Liver (tissue), 7 donors: ENCODE measurements at regions not wholly inside any gene's neighbourhood (a gene's known extent, or its start where the extent isn't known, plus 50 kb on each side); places are given as distances from the start of the nearest gene placed in this dataset.

Experiments used
- DNase-seq: peaks from one replicate; pipeline ENCODE4 v3.0.0-alpha.2; 2017; ENCODE audit warnings: low spot score
- H3K27ac ChIP-seq, 2 donors: one replicate each; pipeline ENCODE4 v1.7.0; 2013; ENCODE audit warnings: inconsistent platforms in 2 of 2, low read length in 2 of 2, control low read depth in 1 of 2, low read depth in 1 of 2, mild to moderate bottlenecking in 1 of 2
- H3K27me3 ChIP-seq, 4 donors: one replicate each; pipeline versions ENCODE4 v1.6.1 to v1.7.0; 2013; ENCODE audit warnings: low read length in 3 of 4, inconsistent platforms in 1 of 4, mild to moderate bottlenecking in 1 of 4, moderate library complexity in 1 of 4; ENCODE audit not compliant: control insufficient read depth in 4 of 4, insufficient read depth in 4 of 4
- H3K36me3 ChIP-seq, 4 donors: one replicate each; pipeline versions ENCODE4 v1.6.1 to v1.7.0; 2013; ENCODE audit warnings: low read length in 3 of 4, mild to moderate bottlenecking in 3 of 4, low read depth in 1 of 4, moderate library complexity in 1 of 4; ENCODE audit not compliant: control insufficient read depth in 4 of 4, insufficient read depth in 3 of 4
- H3K4me1 ChIP-seq, 4 donors: one replicate each; pipeline versions ENCODE4 v1.6.1 to v1.7.0; 2013; ENCODE audit warnings: low read length in 3 of 4, mild to moderate bottlenecking in 3 of 4, moderate library complexity in 1 of 4; ENCODE audit not compliant: control insufficient read depth in 4 of 4, insufficient read depth in 4 of 4
- H3K4me3 ChIP-seq, 3 donors: one replicate each; pipeline versions ENCODE4 v1.6.1 to v1.7.0; 2013; ENCODE audit warnings: low read length in 3 of 3, control low read depth in 1 of 3, low read depth in 1 of 3, mild to moderate bottlenecking in 1 of 3
- H3K9ac ChIP-seq, 2 donors: one replicate each; pipeline ENCODE4 v1.7.0; 2013; ENCODE audit warnings: low read length in 2 of 2, mild to moderate bottlenecking in 2 of 2, moderate library complexity in 2 of 2, control low read depth in 1 of 2, low read depth in 1 of 2
- H3K9me3 ChIP-seq, 4 donors: one replicate each; pipeline versions ENCODE4 v1.6.1 to v1.7.0; 2013; ENCODE audit warnings: low read length in 3 of 4; ENCODE audit not compliant: control insufficient read depth in 4 of 4
- EGR1 ChIP-seq, 2 donors: IDR thresholded peaks; 2 replicates each; pipeline ENCODE4 v1.6.1; 2016 to 2018; ENCODE audit warnings: antibody characterized with exemption in 2 of 2, low read depth in 2 of 2
- FOXA1 ChIP-seq: IDR thresholded peaks from 2 replicates; pipeline ENCODE4 v1.6.1; 2016; ENCODE audit warnings: antibody characterized with exemption
- FOXA2 ChIP-seq: IDR thresholded peaks from 2 replicates; pipeline ENCODE4 v1.6.1; 2016; ENCODE audit warnings: antibody characterized with exemption
- GABPA ChIP-seq, 2 donors: IDR thresholded peaks in 1 of 2; conservative IDR thresholded peaks in 1 of 2; 2 replicates each; pipeline ENCODE4 v1.6.1; 2016; ENCODE audit warnings: antibody characterized with exemption in 2 of 2, mild to moderate bottlenecking in 1 of 2, moderate library complexity in 1 of 2
- HNF4A ChIP-seq, 2 donors: conservative IDR thresholded peaks; 2 replicates each; pipeline ENCODE4 v1.6.1; 2016; ENCODE audit warnings: antibody characterized with exemption in 2 of 2, mild to moderate bottlenecking in 2 of 2
- HNF4G ChIP-seq: IDR thresholded peaks from 2 replicates; pipeline ENCODE4 v1.6.1; 2016; ENCODE audit warnings: antibody characterized with exemption
- JUND ChIP-seq, 2 donors: IDR thresholded peaks; 2 replicates each; pipeline ENCODE4 v1.6.1; 2016; ENCODE audit warnings: antibody characterized with exemption in 2 of 2
- MAX ChIP-seq: IDR thresholded peaks from 2 replicates; pipeline ENCODE4 v1.6.1; 2016; ENCODE audit warnings: antibody characterized with exemption
- NR2F2 ChIP-seq: IDR thresholded peaks from 2 replicates; pipeline ENCODE4 v1.6.1; 2016; ENCODE audit warnings: antibody characterized with exemption
- RAD21 ChIP-seq, 2 donors: IDR thresholded peaks; 2 replicates each; pipeline ENCODE4 v1.6.1; 2016; ENCODE audit warnings: antibody characterized with exemption in 2 of 2, mild to moderate bottlenecking in 2 of 2
- RXRA ChIP-seq, 2 donors: IDR thresholded peaks; 2 replicates each; pipeline ENCODE4 v1.6.1; 2017 to 2018; ENCODE audit warnings: antibody characterized with exemption in 2 of 2, mild to moderate bottlenecking in 1 of 2
- SP1 ChIP-seq: IDR thresholded peaks from 2 replicates; pipeline ENCODE4 v1.6.1; 2018; ENCODE audit warnings: antibody characterized with exemption, mild to moderate bottlenecking
- TAF1 ChIP-seq: conservative IDR thresholded peaks from 2 replicates; pipeline ENCODE4 v1.6.1; 2016; ENCODE audit warnings: antibody characterized with exemption, mild to moderate bottlenecking
- YY1 ChIP-seq: IDR thresholded peaks from 2 replicates; pipeline ENCODE4 v1.6.1; 2016; ENCODE audit warnings: antibody characterized with exemption, mild to moderate bottlenecking
- TF ChIP-seq, protein P1 (sequence below): fragments of 150-350 bp; IDR thresholded peaks from 2 replicates; pipeline ENCODE4 v1.5.1; 2017; ENCODE audit warnings: improper control_type of control experiment, low read depth, low read length; ENCODE audit not compliant: missing input control
- TF ChIP-seq, protein P2 (sequence below): IDR thresholded peaks from 2 replicates; pipeline ENCODE4 v1.6.1; 2016; ENCODE audit warnings: antibody characterized with exemption
- TF ChIP-seq, protein P3 (sequence below): IDR thresholded peaks from 2 replicates; pipeline ENCODE4 v1.6.1; 2016; ENCODE audit warnings: antibody characterized with exemption, mild to moderate bottlenecking
- TF ChIP-seq, protein P4 (sequence below): IDR thresholded peaks from 2 replicates; pipeline ENCODE4 v1.6.1; 2016; ENCODE audit warnings: antibody characterized with exemption
- donor health status: healthy.
- donor health status: healthy.
- donor health status: healthy.
- donor health status: healthy.

GRCh38 chr9:91087462-91087759 is 274.3 kb downstream of the AUH start:
- no peak for TF ChIP-seq EGR1 (IDR thresholded peaks at IDR 0.05; ENCODE audit: low read depth in 2 of 2)
- TF ChIP-seq TAF1 = no peak
- no peak for TF ChIP-seq MAX
- TF ChIP-seq, protein P1, sequence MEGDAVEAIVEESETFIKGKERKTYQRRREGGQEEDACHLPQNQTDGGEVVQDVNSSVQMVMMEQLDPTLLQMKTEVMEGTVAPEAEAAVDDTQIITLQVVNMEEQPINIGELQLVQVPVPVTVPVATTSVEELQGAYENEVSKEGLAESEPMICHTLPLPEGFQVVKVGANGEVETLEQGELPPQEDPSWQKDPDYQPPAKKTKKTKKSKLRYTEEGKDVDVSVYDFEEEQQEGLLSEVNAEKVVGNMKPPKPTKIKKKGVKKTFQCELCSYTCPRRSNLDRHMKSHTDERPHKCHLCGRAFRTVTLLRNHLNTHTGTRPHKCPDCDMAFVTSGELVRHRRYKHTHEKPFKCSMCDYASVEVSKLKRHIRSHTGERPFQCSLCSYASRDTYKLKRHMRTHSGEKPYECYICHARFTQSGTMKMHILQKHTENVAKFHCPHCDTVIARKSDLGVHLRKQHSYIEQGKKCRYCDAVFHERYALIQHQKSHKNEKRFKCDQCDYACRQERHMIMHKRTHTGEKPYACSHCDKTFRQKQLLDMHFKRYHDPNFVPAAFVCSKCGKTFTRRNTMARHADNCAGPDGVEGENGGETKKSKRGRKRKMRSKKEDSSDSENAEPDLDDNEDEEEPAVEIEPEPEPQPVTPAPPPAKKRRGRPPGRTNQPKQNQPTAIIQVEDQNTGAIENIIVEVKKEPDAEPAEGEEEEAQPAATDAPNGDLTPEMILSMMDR = no peak
- TF ChIP-seq, protein P2, sequence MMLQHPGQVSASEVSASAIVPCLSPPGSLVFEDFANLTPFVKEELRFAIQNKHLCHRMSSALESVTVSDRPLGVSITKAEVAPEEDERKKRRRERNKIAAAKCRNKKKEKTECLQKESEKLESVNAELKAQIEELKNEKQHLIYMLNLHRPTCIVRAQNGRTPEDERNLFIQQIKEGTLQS = no peak
- no peak for TF ChIP-seq RXRA (IDR thresholded peaks at IDR 0.05)
- no peak for TF ChIP-seq RAD21 (IDR thresholded peaks at IDR 0.05)
- TF ChIP-seq GABPA (IDR thresholded peaks at IDR 0.05 in 1 of 2, conservative IDR thresholded peaks at IDR 0.05 in 1 of 2) = no peak
- no peak for TF ChIP-seq SP1
- no peak for TF ChIP-seq FOXA2
- no peak for TF ChIP-seq JUND (IDR thresholded peaks at IDR 0.05)
- TF ChIP-seq FOXA1 = no peak
- no peak for TF ChIP-seq NR2F2
- TF ChIP-seq, protein P3, sequence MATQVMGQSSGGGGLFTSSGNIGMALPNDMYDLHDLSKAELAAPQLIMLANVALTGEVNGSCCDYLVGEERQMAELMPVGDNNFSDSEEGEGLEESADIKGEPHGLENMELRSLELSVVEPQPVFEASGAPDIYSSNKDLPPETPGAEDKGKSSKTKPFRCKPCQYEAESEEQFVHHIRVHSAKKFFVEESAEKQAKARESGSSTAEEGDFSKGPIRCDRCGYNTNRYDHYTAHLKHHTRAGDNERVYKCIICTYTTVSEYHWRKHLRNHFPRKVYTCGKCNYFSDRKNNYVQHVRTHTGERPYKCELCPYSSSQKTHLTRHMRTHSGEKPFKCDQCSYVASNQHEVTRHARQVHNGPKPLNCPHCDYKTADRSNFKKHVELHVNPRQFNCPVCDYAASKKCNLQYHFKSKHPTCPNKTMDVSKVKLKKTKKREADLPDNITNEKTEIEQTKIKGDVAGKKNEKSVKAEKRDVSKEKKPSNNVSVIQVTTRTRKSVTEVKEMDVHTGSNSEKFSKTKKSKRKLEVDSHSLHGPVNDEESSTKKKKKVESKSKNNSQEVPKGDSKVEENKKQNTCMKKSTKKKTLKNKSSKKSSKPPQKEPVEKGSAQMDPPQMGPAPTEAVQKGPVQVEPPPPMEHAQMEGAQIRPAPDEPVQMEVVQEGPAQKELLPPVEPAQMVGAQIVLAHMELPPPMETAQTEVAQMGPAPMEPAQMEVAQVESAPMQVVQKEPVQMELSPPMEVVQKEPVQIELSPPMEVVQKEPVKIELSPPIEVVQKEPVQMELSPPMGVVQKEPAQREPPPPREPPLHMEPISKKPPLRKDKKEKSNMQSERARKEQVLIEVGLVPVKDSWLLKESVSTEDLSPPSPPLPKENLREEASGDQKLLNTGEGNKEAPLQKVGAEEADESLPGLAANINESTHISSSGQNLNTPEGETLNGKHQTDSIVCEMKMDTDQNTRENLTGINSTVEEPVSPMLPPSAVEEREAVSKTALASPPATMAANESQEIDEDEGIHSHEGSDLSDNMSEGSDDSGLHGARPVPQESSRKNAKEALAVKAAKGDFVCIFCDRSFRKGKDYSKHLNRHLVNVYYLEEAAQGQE = no peak
- TF ChIP-seq, protein P4, sequence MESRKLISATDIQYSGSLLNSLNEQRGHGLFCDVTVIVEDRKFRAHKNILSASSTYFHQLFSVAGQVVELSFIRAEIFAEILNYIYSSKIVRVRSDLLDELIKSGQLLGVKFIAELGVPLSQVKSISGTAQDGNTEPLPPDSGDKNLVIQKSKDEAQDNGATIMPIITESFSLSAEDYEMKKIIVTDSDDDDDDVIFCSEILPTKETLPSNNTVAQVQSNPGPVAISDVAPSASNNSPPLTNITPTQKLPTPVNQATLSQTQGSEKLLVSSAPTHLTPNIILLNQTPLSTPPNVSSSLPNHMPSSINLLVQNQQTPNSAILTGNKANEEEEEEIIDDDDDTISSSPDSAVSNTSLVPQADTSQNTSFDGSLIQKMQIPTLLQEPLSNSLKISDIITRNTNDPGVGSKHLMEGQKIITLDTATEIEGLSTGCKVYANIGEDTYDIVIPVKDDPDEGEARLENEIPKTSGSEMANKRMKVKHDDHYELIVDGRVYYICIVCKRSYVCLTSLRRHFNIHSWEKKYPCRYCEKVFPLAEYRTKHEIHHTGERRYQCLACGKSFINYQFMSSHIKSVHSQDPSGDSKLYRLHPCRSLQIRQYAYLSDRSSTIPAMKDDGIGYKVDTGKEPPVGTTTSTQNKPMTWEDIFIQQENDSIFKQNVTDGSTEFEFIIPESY = no peak
- TF ChIP-seq HNF4G = no peak
- TF ChIP-seq HNF4A (conservative IDR thresholded peaks at IDR 0.05) = no peak
- no peak for TF ChIP-seq YY1
- Histone ChIP-seq H3K27me3 (no peaks in the 10 kb centered on the region), H3K36me3 (no peaks in the 10 kb centered on the region), H3K9me3 (no peaks in the 10 kb centered on the region), H3K27ac (no peak overlapping the region), H3K9ac (no peak overlapping the region), H3K4me1 (no peaks in the 10 kb centered on the region), H3K4me3 (no peak overlapping the region)
- DNase-seq = no peak
